Fibroblast of lung (primary cell): ENCODE measurements at regions not wholly inside any gene's neighbourhood (a gene's known extent, or its start where the extent isn't known, plus 50 kb on each side); places are given as distances from the start of the nearest gene placed in this dataset.

Experiments
- DNase-seq, 2 donors: peaks; one replicate each; pipeline versions ENCODE4 v3.0.0 to v3.0.0-alpha.2; 2010; ENCODE audit warnings: low read depth in 2 of 2
- H2AFZ ChIP-seq: 2 replicates; pipeline ENCODE4 v1.5.1; 2012; ENCODE audit warnings: low read length, control low read depth, inconsistent platforms
- H3K27ac ChIP-seq: 2 replicates; pipeline ENCODE4 v1.5.1; 2011; ENCODE audit warnings: low read length, control low read depth; ENCODE audit not compliant: insufficient read depth
- H3K27me3 ChIP-seq: 2 replicates; pipeline ENCODE4 v1.5.1; 2011; ENCODE audit warnings: mild to moderate bottlenecking, low read length; ENCODE audit not compliant: control insufficient read depth, insufficient read depth
- H3K36me3 ChIP-seq: 2 replicates; pipeline ENCODE4 v1.5.1; 2011; ENCODE audit warnings: low read length; ENCODE audit not compliant: control insufficient read depth, insufficient read depth
- H3K4me1 ChIP-seq: 2 replicates; pipeline ENCODE4 v1.5.1; 2011; ENCODE audit warnings: low read length; ENCODE audit not compliant: control insufficient read depth, insufficient read depth; ENCODE audit errors: extremely low read depth
- H3K4me2 ChIP-seq: 2 replicates; pipeline ENCODE4 v1.5.1; 2011; ENCODE audit warnings: low read length, control low read depth; ENCODE audit not compliant: insufficient read depth; ENCODE audit errors: extremely low read depth
- H3K4me3 ChIP-seq, 4 experiments: fragments of 200-600 bp in 1 of 4; sonication (generic) in 1 of 4; replicated peaks in 1 of 4; 2 replicates each; pipeline ENCODE4 v1.5.1; 2011 to 2016; ENCODE audit warnings: low read length in 4 of 4, low read depth in 3 of 4, mild to moderate bottlenecking in 3 of 4, control low read depth in 2 of 4, inconsistent platforms in 1 of 4, mixed read lengths in 1 of 4; ENCODE audit not compliant: insufficient read depth in 1 of 4; ENCODE audit errors: control extremely low read depth in 1 of 4
- H3K79me2 ChIP-seq: 2 replicates; pipeline ENCODE4 v1.5.1; 2012; ENCODE audit warnings: mild to moderate bottlenecking, low read length, inconsistent platforms; ENCODE audit not compliant: control insufficient read depth, insufficient read depth
- H3K9ac ChIP-seq: 2 replicates; pipeline ENCODE4 v1.5.1; 2011; ENCODE audit warnings: mild to moderate bottlenecking, low read length, control low read depth; ENCODE audit not compliant: insufficient read depth
- H3K9me3 ChIP-seq: 2 replicates; pipeline ENCODE4 v1.5.1; 2012; ENCODE audit warnings: low read depth, low read length; ENCODE audit not compliant: control insufficient read depth, insufficient read depth
- H4K20me1 ChIP-seq: 2 replicates; pipeline ENCODE4 v1.5.1; 2011; ENCODE audit warnings: low read length; ENCODE audit not compliant: control insufficient read depth, insufficient read depth; ENCODE audit errors: extremely low read depth
- CTCF ChIP-seq, 2 donors: IDR thresholded peaks in 1 of 2; conservative IDR thresholded peaks in 1 of 2; 1 replicate in 1 of 2; 2 replicates in 1 of 2; pipeline ENCODE4 v1.5.1; 2011 to 2012; ENCODE audit warnings: low read length in 2 of 2, control low read depth in 1 of 2, inconsistent platforms in 1 of 2, low read depth in 1 of 2, mild to moderate bottlenecking in 1 of 2
- EZH2 ChIP-seq: IDR thresholded peaks from 2 replicates; pipeline ENCODE4 v1.5.1; 2012; ENCODE audit warnings: low read length, control low read depth, mild to moderate bottlenecking; ENCODE audit errors: missing control alignments

- no peaks in the 10 kb centered on the region for H3K4me1 ChIP-seq
- no peaks in the 10 kb centered on the region for H3K79me2 ChIP-seq
- H3K4me2 ChIP-seq = no peak overlapping the region
- no peak for DNase-seq
- H3K9me3 ChIP-seq = no peaks in the 10 kb centered on the region
- H4K20me1 ChIP-seq = no peaks in the 10 kb centered on the region
- no peak overlapping the region for H3K9ac ChIP-seq
- H3K27ac ChIP-seq = no peak overlapping the region
- no peak overlapping the region for H3K4me3 ChIP-seq
- TF ChIP-seq CTCF (conservative IDR thresholded peaks at IDR 0.05 in 1 of 2, IDR thresholded peaks at IDR 0.05 in 1 of 2; ENCODE audit: low read depth in 1 of 2, low read length in 2 of 2) (no peak), EZH2 (no peak)
- H3K27me3 ChIP-seq = no peaks in the 10 kb centered on the region
- no peaks in the 10 kb centered on the region for H3K36me3 ChIP-seq
- H2AFZ ChIP-seq = no peak overlapping the region
These were observed 299.5 kb downstream of the DAD1 start for GRCh38 chr14:22289570-22289969.

GRCh38 chr14:22285991-22286390 lies 303.0 kb downstream of the DAD1 start:
- H3K9me3 ChIP-seq = no peaks in the 10 kb centered on the region
- H3K9ac ChIP-seq = no peak overlapping the region
- no peaks in the 10 kb centered on the region for H3K4me1 ChIP-seq
- H3K27me3 ChIP-seq = peaks cover 5% of the 10 kb centered on the region
- H3K4me3 ChIP-seq = no peak overlapping the region
- no peaks in the 10 kb centered on the region for H3K36me3 ChIP-seq
- no peak for DNase-seq
- no peaks in the 10 kb centered on the region for H4K20me1 ChIP-seq
- no peak overlapping the region for H3K4me2 ChIP-seq
- H3K27ac ChIP-seq = no peak overlapping the region
- H3K79me2 ChIP-seq = no peaks in the 10 kb centered on the region
- TF ChIP-seq EZH2 (no peak), CTCF (conservative IDR thresholded peaks at IDR 0.05 in 1 of 2, IDR thresholded peaks at IDR 0.05 in 1 of 2; ENCODE audit: low read depth in 1 of 2, low read length in 2 of 2) (no peak)
- H2AFZ ChIP-seq = no peak overlapping the region

- Histone ChIP-seq H3K27ac (no peak overlapping the region), H4K20me1 (no peaks in the 10 kb centered on the region), H3K27me3 (peaks cover 7% of the 10 kb centered on the region), H3K9me3 (no peaks in the 10 kb centered on the region), H3K36me3 (no peaks in the 10 kb centered on the region), H3K4me1 (no peaks in the 10 kb centered on the region), H3K9ac (no peak overlapping the region), H3K4me2 (no peak overlapping the region), H3K4me3 (no peak overlapping the region), H3K79me2 (no peaks in the 10 kb centered on the region), H2AFZ (no peak overlapping the region)
- no peak for TF ChIP-seq CTCF (conservative IDR thresholded peaks at IDR 0.05 in 1 of 2, IDR thresholded peaks at IDR 0.05 in 1 of 2; ENCODE audit: low read depth in 1 of 2, low read length in 2 of 2)
- no peak for TF ChIP-seq EZH2
- DNase-seq = no peak
These were observed 306.1 kb downstream of the DAD1 start for GRCh38 chr14:22282949-22283348.
